ENCODE measurements at regions not wholly inside any gene's neighbourhood (a gene's known extent, or its start where the extent isn't known, plus 50 kb on each side); places are given as distances from the start of the nearest gene placed in this dataset.

GRCh38 chr9:22840641-22841040 is 394.0 kb downstream of the DMRTA1 start:
- no peak overlapping the region for H3K56ac ChIP-seq (ENCODE audit: extremely low read depth, insufficient read depth, low read length)
- H3K27me3 ChIP-seq (ENCODE audit: control insufficient read depth, insufficient read depth, low read length) = no peaks in the 10 kb centered on the region
- no peaks in the 10 kb centered on the region for H4K20me1 ChIP-seq (ENCODE audit: insufficient read depth, low read length)
- ChIA-PET CTCF (no interaction called here), POLR2A (ENCODE audit: unreplicated experiment) (no interaction called here)
- no peak for TF ChIP-seq SMC3 (IDR thresholded peaks at IDR 0.05; ENCODE audit: low read depth, low read length)
- TF ChIP-seq ELK1 (IDR thresholded peaks at IDR 0.05; ENCODE audit: borderline replicate concordance, low read depth, low read length) = no peak
- TF ChIP-seq RFX5 (IDR thresholded peaks at IDR 0.05; ENCODE audit: low read depth, low read length) = no peak
- TF ChIP-seq FOS (IDR thresholded peaks at IDR 0.05; ENCODE audit: low read depth, low read length) = no peak
- TF ChIP-seq NFE2L2 (IDR thresholded peaks at IDR 0.05; ENCODE audit: low read depth, low read length) = no peak
- no peak for TF ChIP-seq MAZ (IDR thresholded peaks at IDR 0.05; ENCODE audit: borderline replicate concordance, low read depth, low read length)
- no peak for TF ChIP-seq CEBPB (IDR thresholded peaks at IDR 0.05; ENCODE audit: low read depth, low read length)
- TF ChIP-seq CHD1 (IDR thresholded peaks at IDR 0.05; ENCODE audit: low read depth, low read length) = no peak
- no peak for TF ChIP-seq POLR2A (IDR thresholded peaks at IDR 0.05; ENCODE audit: low read depth, low read length)
- TF ChIP-seq BHLHE40 (IDR thresholded peaks at IDR 0.05; ENCODE audit: low read depth, low read length) = no peak
- TF ChIP-seq CTCF (conservative IDR thresholded peaks at IDR 0.05; ENCODE audit: low read depth, low read length) = no peak
- no peak for TF ChIP-seq MXI1 (IDR thresholded peaks at IDR 0.05; ENCODE audit: borderline replicate concordance, low read depth, low read length)
- no peak for TF ChIP-seq RAD21 (IDR thresholded peaks at IDR 0.05; ENCODE audit: low read length)
- no peak for TF ChIP-seq USF2 (IDR thresholded peaks at IDR 0.05; ENCODE audit: low read depth, low read length)
- TF ChIP-seq RCOR1 (IDR thresholded peaks at IDR 0.05; ENCODE audit: insufficient replicate concordance, low read length) = no peak
- no peak for TF ChIP-seq MAFK (IDR thresholded peaks at IDR 0.05; ENCODE audit: low read depth, low read length)
- H3K9ac ChIP-seq (ENCODE audit: low read depth, low read length) = no peak overlapping the region
- no peak overlapping the region for H2AK9ac ChIP-seq (replicated peaks; ENCODE audit: low read depth, low read length, poor library complexity)
- no peaks in the 10 kb centered on the region for H3K4me1 ChIP-seq (ENCODE audit: control insufficient read depth, insufficient read depth, low read length)
- H2BK120ac ChIP-seq (ENCODE audit: low read depth, low read length) = no peak overlapping the region
- no peak overlapping the region for H3K4me2 ChIP-seq (ENCODE audit: low read depth, low read length)
- H2AFZ ChIP-seq (replicated peaks; ENCODE audit: low read length, poor library complexity) = no peak overlapping the region
- no peaks in the 10 kb centered on the region for H3K36me3 ChIP-seq (ENCODE audit: control insufficient read depth, insufficient read depth, low read length)
- no peak overlapping the region for H4K5ac ChIP-seq (ENCODE audit: low read depth, low read length)
- no peak overlapping the region for H3K27ac ChIP-seq (ENCODE audit: insufficient read depth, low read length)
- BruUV-seq (replicated peaks) = no TSS peak
- H3K23ac ChIP-seq (ENCODE audit: low read depth, low read length) = no peak overlapping the region
- intact Hi-C loops (cut with micrococcal nuclease) (no loop called here), dilution Hi-C loops (cut with HindIII; ENCODE audit: low sequenced_read_pairs, unreplicated experiment) (no loop called here), in situ Hi-C loops (cut with MboI; ENCODE audit: low sequenced_read_pairs) (no loop called here)
- H2BK5ac ChIP-seq (ENCODE audit: low read depth, low read length, poor library complexity, severe bottlenecking) = no peak overlapping the region
- no peak overlapping the region for H2BK20ac ChIP-seq (ENCODE audit: low read depth, low read length)
- H2BK15ac ChIP-seq (ENCODE audit: low read depth, low read length) = no peak overlapping the region
- H3K9me1 ChIP-seq (ENCODE audit: insufficient read depth, low read length) = no peaks in the 10 kb centered on the region
- H3K18ac ChIP-seq (ENCODE audit: low read depth, low read length) = no peak overlapping the region
- H3K79me1 ChIP-seq (ENCODE audit: low read depth in 1 of 2, low read length in 2 of 2) = no peaks in the 10 kb centered on the region
- no peak for DNase-seq
- H3K14ac ChIP-seq (replicated peaks; ENCODE audit: low read depth, low read length) = no peak overlapping the region
- no peak overlapping the region for H4K91ac ChIP-seq (ENCODE audit: insufficient read depth, low read depth, low read length)
- H3K9me3 ChIP-seq (ENCODE audit: control insufficient read depth, insufficient read depth, low read length) = peaks cover 2% of the 10 kb centered on the region; the same call in 1 of the 2 replicates
- H4K8ac ChIP-seq (ENCODE audit: low read depth in 2 of 2, low read length in 2 of 2) = no peak overlapping the region
- ATAC-seq (ENCODE audit: low read depth) = no peak
- H3K4ac ChIP-seq (ENCODE audit: low read depth, low read length) = no peak overlapping the region
- H3K4me3 ChIP-seq (ENCODE audit: insufficient read depth, low read depth, low read length) = no peak overlapping the region
- H2AK5ac ChIP-seq (ENCODE audit: low read depth, low read length) = no peak overlapping the region

Measured in IMR-90 (cell line).